Glutamatergic neuron (in vitro differentiated cells): ENCODE measurements at regions not wholly inside any gene's neighbourhood (a gene's known extent, or its start where the extent isn't known, plus 50 kb on each side); places are given as distances from the start of the nearest gene placed in this dataset.

Source experiments
- DNase-seq: peaks from one replicate; pipeline ENCODE4 v3.0.0; 2022
- H3K27ac Mint-ChIP-seq: one replicate; pipeline ENCODE4 v1.8.0; 2020; ENCODE audit warnings: mild to moderate bottlenecking, mixed read lengths, inconsistent platforms; ENCODE audit not compliant: unreplicated experiment
- H3K27me3 Mint-ChIP-seq: one replicate; pipeline ENCODE4 v1.8.0; 2020; ENCODE audit warnings: mild to moderate bottlenecking, moderate library complexity, mixed read lengths, inconsistent platforms; ENCODE audit not compliant: unreplicated experiment
- H3K36me3 Mint-ChIP-seq: one replicate; pipeline ENCODE4 v1.8.0; 2020; ENCODE audit warnings: mild to moderate bottlenecking, mixed read lengths, inconsistent platforms; ENCODE audit not compliant: unreplicated experiment
- H3K4me1 Mint-ChIP-seq: one replicate; pipeline ENCODE4 v1.8.0; 2020; ENCODE audit warnings: mild to moderate bottlenecking, low read depth, mixed read lengths, inconsistent platforms; ENCODE audit not compliant: unreplicated experiment
- H3K4me3 Mint-ChIP-seq: one replicate; pipeline ENCODE4 v1.8.0; 2020; ENCODE audit warnings: mild to moderate bottlenecking, mixed read lengths, inconsistent platforms; ENCODE audit not compliant: unreplicated experiment
- H3K9me3 Mint-ChIP-seq: one replicate; pipeline ENCODE4 v1.8.0; 2020; ENCODE audit warnings: mild to moderate bottlenecking, moderate library complexity, mixed read lengths, inconsistent platforms; ENCODE audit not compliant: unreplicated experiment
- TF ChIP-seq, protein P1 (sequence below): fragments of 200-600 bp; sonication (generic); IDR thresholded peaks from one replicate; pipeline ENCODE4 v1.5.0; 2021; ENCODE audit not compliant: partially characterized antibody, unreplicated experiment

DNA sequence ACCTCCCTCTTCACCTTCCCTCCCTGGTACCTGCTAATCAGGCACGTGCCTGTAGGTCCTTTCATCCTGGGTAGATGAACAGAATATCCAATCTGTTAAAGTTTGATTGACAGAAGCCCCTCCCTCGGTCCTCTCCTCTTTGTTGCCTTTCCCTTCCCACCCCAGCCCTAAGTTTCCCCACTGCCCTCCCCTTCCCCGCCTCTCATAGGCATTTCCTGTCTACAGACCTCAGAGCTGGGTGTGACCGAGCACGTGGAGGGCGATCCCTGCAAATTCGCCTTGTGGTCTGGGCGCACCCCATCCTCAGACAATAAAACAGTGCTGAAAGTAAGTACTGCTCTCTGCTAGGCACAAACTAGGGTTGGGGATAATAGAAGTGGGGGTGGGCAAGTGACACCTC lies 239.2 kb upstream of the UMPS start:
- TF ChIP-seq, protein P1, sequence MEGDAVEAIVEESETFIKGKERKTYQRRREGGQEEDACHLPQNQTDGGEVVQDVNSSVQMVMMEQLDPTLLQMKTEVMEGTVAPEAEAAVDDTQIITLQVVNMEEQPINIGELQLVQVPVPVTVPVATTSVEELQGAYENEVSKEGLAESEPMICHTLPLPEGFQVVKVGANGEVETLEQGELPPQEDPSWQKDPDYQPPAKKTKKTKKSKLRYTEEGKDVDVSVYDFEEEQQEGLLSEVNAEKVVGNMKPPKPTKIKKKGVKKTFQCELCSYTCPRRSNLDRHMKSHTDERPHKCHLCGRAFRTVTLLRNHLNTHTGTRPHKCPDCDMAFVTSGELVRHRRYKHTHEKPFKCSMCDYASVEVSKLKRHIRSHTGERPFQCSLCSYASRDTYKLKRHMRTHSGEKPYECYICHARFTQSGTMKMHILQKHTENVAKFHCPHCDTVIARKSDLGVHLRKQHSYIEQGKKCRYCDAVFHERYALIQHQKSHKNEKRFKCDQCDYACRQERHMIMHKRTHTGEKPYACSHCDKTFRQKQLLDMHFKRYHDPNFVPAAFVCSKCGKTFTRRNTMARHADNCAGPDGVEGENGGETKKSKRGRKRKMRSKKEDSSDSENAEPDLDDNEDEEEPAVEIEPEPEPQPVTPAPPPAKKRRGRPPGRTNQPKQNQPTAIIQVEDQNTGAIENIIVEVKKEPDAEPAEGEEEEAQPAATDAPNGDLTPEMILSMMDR = no peak
- Mint-ChIP-seq H3K4me3 (no peak overlapping the region), H3K9me3 (peaks cover 18% of the 10 kb centered on the region), H3K4me1 (peaks cover 2% of the 10 kb centered on the region), H3K36me3 (no peaks in the 10 kb centered on the region), H3K27me3 (peaks cover 15% of the 10 kb centered on the region), H3K27ac (peak overlapping the region; percentile 38)
- no peak for DNase-seq

GRCh38 chr3:124491875-124492274 lies 238.4 kb upstream of the UMPS start:
- Mint-ChIP-seq H3K27ac (no peak overlapping the region), H3K36me3 (no peaks in the 10 kb centered on the region), H3K4me3 (no peak overlapping the region), H3K4me1 (peaks cover 2% of the 10 kb centered on the region), H3K27me3 (peaks cover 15% of the 10 kb centered on the region), H3K9me3 (peaks cover 24% of the 10 kb centered on the region)
- TF ChIP-seq, protein P1 = no peak
- DNase-seq = no peak

- no peak overlapping the region for H3K4me3 Mint-ChIP-seq
- peaks cover 24% of the 10 kb centered on the region for H3K9me3 Mint-ChIP-seq
- peaks cover 14% of the 10 kb centered on the region for H3K27me3 Mint-ChIP-seq
- H3K27ac Mint-ChIP-seq = no peak overlapping the region
- DNase-seq = peak; percentile 35
- H3K4me1 Mint-ChIP-seq = peaks cover 2% of the 10 kb centered on the region
- H3K36me3 Mint-ChIP-seq = no peaks in the 10 kb centered on the region
- TF ChIP-seq, protein P1 = no peak
Measured at GRCh38 chr3:124492824-124493223, 237.4 kb upstream of the UMPS start.

DNA sequence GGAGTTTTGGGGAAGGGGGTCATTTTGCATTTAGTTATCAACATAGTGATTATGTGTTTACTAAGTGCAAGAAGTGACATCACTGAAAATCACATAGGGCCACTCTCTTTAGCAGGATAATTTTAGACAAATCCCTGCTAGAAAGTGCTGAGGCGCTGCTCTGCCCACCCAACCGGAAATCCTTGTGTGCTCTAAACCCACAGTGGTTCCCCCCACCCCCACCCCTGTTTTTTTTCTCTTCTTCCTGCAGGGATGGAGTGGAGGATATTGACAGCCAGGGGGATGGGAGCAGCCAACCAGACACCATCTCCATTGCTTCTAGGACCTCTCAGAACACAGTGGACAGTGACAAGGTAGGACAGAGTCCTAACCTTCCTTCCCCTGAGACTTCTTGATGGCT lies 234.2 kb upstream of the UMPS start:
- no peak overlapping the region for H3K27ac Mint-ChIP-seq
- H3K27me3 Mint-ChIP-seq = no peaks in the 10 kb centered on the region
- H3K36me3 Mint-ChIP-seq = peaks cover 2% of the 10 kb centered on the region
- H3K4me3 Mint-ChIP-seq = no peak overlapping the region
- no peak for DNase-seq
- H3K4me1 Mint-ChIP-seq = peaks cover 2% of the 10 kb centered on the region
- H3K9me3 Mint-ChIP-seq = peaks cover 19% of the 10 kb centered on the region
- TF ChIP-seq, protein P1 = no peak

DNA sequence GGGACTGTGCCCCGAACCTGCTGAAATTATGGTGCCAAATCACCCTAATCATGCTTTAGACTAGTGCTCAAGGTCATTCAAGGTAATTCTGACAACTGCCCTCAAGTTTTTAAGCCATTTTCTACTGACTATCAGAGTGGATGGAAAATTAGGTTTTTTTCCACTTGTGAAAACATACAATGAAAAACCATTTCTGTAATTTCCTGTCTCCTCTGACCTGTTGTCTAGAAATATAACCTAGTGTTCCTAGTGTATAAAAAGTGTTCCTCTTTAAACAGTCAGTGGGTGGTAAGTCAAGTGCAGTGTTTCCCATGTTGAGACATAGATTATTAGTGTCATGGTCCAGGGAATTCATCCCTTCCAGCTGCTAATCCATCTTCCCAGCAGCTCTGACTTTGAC lies 232.8 kb upstream of the UMPS start:
- peaks cover 2% of the 10 kb centered on the region for H3K4me1 Mint-ChIP-seq
- peaks cover 19% of the 10 kb centered on the region for H3K9me3 Mint-ChIP-seq
- TF ChIP-seq, protein P1 = no peak
- DNase-seq = no peak
- peaks cover 3% of the 10 kb centered on the region for H3K27me3 Mint-ChIP-seq
- no peak overlapping the region for H3K4me3 Mint-ChIP-seq
- H3K27ac Mint-ChIP-seq = no peak overlapping the region
- peaks cover 8% of the 10 kb centered on the region for H3K36me3 Mint-ChIP-seq
